SU-DHL-6 (cell line): ENCODE measurements at regions not wholly inside any gene's neighbourhood (a gene's known extent, or its start where the extent isn't known, plus 50 kb on each side); places are given as distances from the start of the nearest gene placed in this dataset.

ENCODE experiments used
- H2AFZ ChIP-seq: fragments of 200-600 bp; sonication (generic); 2 replicates; pipeline ENCODE4 v1.6.1; 2014; ENCODE audit warnings: low read depth, mild to moderate bottlenecking, moderate library complexity, mixed read lengths, antibody characterized with exemption, low read length; ENCODE audit not compliant: severe bottlenecking
- H3F3A ChIP-seq: fragments of 200-600 bp; shearing (Covaris generic); 2 replicates; pipeline ENCODE4 v1.6.0; 2016; ENCODE audit warnings: antibody characterized with exemption, mild to moderate bottlenecking; ENCODE audit not compliant: insufficient read depth
- H3K27ac ChIP-seq: fragments of 200-600 bp; sonication (generic); 2 replicates; pipeline ENCODE4 v1.5.1; 2016; ENCODE audit warnings: low read depth, mild to moderate bottlenecking, low read length, moderate library complexity, mixed read lengths
- H3K27me3 ChIP-seq: fragments of 200-600 bp; sonication (generic), shearing (Covaris generic); 2 replicates; pipeline ENCODE4 v1.6.0; 2014; ENCODE audit warnings: mild to moderate bottlenecking, low read length
- H3K36me3 ChIP-seq: fragments of 200-600 bp; sonication (generic); 2 replicates; pipeline ENCODE4 v1.6.1; 2014; ENCODE audit warnings: mild to moderate bottlenecking, low read length, mixed read lengths
- H3K4me2 ChIP-seq: fragments of 300-600, 200-600 bp; shearing (Covaris generic), sonication (generic); 2 replicates; pipeline ENCODE4 v1.6.0; 2014; ENCODE audit warnings: low read length, low read depth, mild to moderate bottlenecking; ENCODE audit not compliant: poor library complexity, severe bottlenecking
- H3K4me3 ChIP-seq: fragments of 200-600 bp; sonication (generic); 2 replicates; pipeline ENCODE4 v1.5.1; 2014; ENCODE audit warnings: antibody characterized with exemption, low read length, mild to moderate bottlenecking, mixed read lengths; ENCODE audit not compliant: insufficient read depth, poor library complexity, severe bottlenecking
- H3K79me2 ChIP-seq: fragments of 200-600 bp; sonication (generic); 2 replicates; pipeline ENCODE4 v1.6.1; 2014; ENCODE audit warnings: mild to moderate bottlenecking, low read length, moderate library complexity; ENCODE audit not compliant: insufficient read depth
- H3K9ac ChIP-seq: fragments of 200-600 bp; sonication (generic); 2 replicates; pipeline ENCODE4 v1.7.0; 2014; ENCODE audit warnings: mild to moderate bottlenecking, low read length
- H3K9me2 ChIP-seq: fragments of 200-600 bp; sonication (generic); replicated peaks from 2 replicates; pipeline ENCODE4 v1.6.1; 2014; ENCODE audit warnings: low read length; ENCODE audit not compliant: insufficient read depth
- H3K9me3 ChIP-seq: fragments of 200-600 bp; sonication (generic); 2 replicates; pipeline ENCODE4 v1.6.1; 2014; ENCODE audit warnings: low read length, mixed read lengths; ENCODE audit not compliant: insufficient read depth
- H4K20me1 ChIP-seq: fragments of 200-600 bp; sonication (generic); 2 replicates; pipeline ENCODE4 v1.6.1; 2014; ENCODE audit warnings: low read depth, mild to moderate bottlenecking, antibody characterized with exemption, low read length, moderate library complexity, mixed read lengths
- CTCF ChIP-seq: fragments of 200-600 bp; sonication (generic); IDR thresholded peaks from one replicate; pipeline ENCODE4 v1.5.1; 2017; ENCODE audit warnings: antibody characterized with exemption, mild to moderate bottlenecking, low read length, moderate library complexity; ENCODE audit not compliant: insufficient read depth, poor library complexity, severe bottlenecking
- EZH2phosphoT487 ChIP-seq: fragments of 200-600 bp; sonication (generic), shearing (Covaris generic); conservative IDR thresholded peaks from 2 replicates; pipeline ENCODE4 v1.6.1; 2018; ENCODE audit warnings: mild to moderate bottlenecking, antibody characterized with exemption, low read length, moderate library complexity, mixed read lengths

GRCh38 chr21:25115021-25115420 is 492.3 kb downstream of the MRPL39 start:
- no peak overlapping the region for H3K4me3 ChIP-seq
- 0 out of 2 replicates have a peak, but pooled peaks cover 3% of the 10 kb centered on the region for H3K9me2 ChIP-seq
- no peak overlapping the region for H3K4me2 ChIP-seq
- no peak overlapping the region for H3K27ac ChIP-seq
- H4K20me1 ChIP-seq = no peaks in the 10 kb centered on the region
- H3K9me3 ChIP-seq = no peaks in the 10 kb centered on the region
- no peaks in the 10 kb centered on the region for H3K27me3 ChIP-seq
- no peak for TF ChIP-seq CTCF
- no peak for TF ChIP-seq EZH2phosphoT487
- H2AFZ ChIP-seq = no peak overlapping the region
- H3K9ac ChIP-seq = no peak overlapping the region
- no peaks in the 10 kb centered on the region for H3F3A ChIP-seq
- no peaks in the 10 kb centered on the region for H3K36me3 ChIP-seq
- no peaks in the 10 kb centered on the region for H3K79me2 ChIP-seq

DNA sequence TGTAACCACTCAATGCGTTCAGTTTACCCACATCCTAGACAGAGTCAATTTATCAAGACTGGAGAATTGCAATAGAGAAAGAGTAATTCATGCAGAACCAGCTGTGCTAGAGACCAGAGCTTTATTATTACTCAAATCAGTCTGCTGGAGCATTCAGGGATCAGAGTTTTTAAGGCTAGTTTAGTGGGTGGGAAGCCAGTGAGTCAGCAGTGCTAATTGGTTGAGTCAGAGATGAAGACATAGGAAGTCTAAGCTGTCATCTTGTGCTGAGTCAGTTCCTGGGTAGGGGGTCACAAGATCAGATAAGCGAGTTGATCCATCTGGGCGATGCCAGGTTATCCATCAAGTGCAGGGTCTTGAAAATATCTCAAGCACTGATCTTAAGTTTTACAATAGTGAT is 499.6 kb downstream of the MRPL39 start:
- Histone ChIP-seq H3K27ac (no peak overlapping the region), H3K4me3 (no peak overlapping the region), H3F3A (no peaks in the 10 kb centered on the region), H3K4me2 (no peak overlapping the region), H3K9me3 (no peaks in the 10 kb centered on the region), H3K9ac (no peak overlapping the region), H4K20me1 (no peaks in the 10 kb centered on the region), H2AFZ (no peak overlapping the region), H3K9me2 (no peaks in the 10 kb centered on the region), H3K27me3 (no peaks in the 10 kb centered on the region), H3K36me3 (no peaks in the 10 kb centered on the region; the same call in 1 of the 2 replicates), H3K79me2 (no peaks in the 10 kb centered on the region)
- TF ChIP-seq EZH2phosphoT487 (no peak), CTCF (no peak)

DNA sequence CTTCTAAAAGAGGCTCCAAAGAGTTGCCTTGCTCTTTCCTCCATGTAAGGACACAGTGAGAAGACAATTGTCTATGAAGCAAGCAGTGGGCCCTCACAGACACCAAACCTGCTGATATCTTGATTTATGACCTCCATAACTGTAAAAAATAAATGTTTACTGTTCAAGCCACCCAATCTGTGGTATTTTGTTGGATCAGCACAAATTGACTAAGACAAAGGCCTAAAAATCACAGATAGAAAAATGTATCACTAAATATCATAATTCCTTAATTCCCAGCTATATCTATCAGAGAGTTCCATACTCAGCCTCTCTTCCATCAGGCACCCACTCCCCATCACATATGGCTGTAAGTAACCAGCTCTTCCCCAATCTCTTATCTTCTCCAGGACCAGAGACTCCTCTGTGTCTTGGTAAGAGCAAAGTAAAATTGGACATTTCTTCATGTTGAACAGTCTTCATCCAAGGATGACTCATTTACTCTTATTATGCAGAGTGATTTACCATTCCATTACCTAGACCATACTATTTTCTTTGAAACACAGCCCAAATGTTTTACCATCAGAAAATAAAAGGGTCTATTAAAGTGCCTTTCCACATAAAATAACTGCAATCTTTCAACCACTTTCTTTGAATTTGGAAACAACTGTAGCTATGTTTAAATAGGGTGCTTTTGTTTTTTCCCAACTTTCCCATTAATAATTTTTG is 503.6 kb downstream of the MRPL39 start:
- Histone ChIP-seq H4K20me1 (no peaks in the 10 kb centered on the region), H3K9me3 (no peaks in the 10 kb centered on the region), H3K36me3 (no peaks in the 10 kb centered on the region; the same call in 1 of the 2 replicates), H3K9ac (no peak overlapping the region), H3K79me2 (no peaks in the 10 kb centered on the region), H3F3A (0 out of 2 replicates have a peak, but pooled peaks cover 4% of the 10 kb centered on the region), H3K9me2 (no peaks in the 10 kb centered on the region), H3K4me2 (no peak overlapping the region), H3K27me3 (no peaks in the 10 kb centered on the region), H3K4me3 (no peak overlapping the region), H3K27ac (no peak overlapping the region), H2AFZ (no peak overlapping the region)
- no peak for TF ChIP-seq CTCF
- TF ChIP-seq EZH2phosphoT487 = no peak
